BLaER1 (cell line): ENCODE measurements at regions not wholly inside any gene's neighbourhood (a gene's known extent, or its start where the extent isn't known, plus 50 kb on each side); places are given as distances from the start of the nearest gene placed in this dataset.

ENCODE experiments used
- H3K27ac ChIP-seq: shearing (Covaris generic); formaldehyde crosslinking; 2 replicates; pipeline ENCODE4 v1.8.1; 2022
- H3K27me3 ChIP-seq: shearing (Covaris generic); formaldehyde crosslinking; 2 replicates; pipeline ENCODE4 v1.8.1; 2022
- H3K36me3 ChIP-seq: shearing (Covaris generic); formaldehyde crosslinking; 2 replicates; pipeline ENCODE4 v1.8.1; 2022
- H3K4me1 ChIP-seq: shearing (Covaris generic); formaldehyde crosslinking; 2 replicates; pipeline ENCODE4 v1.8.1; 2022
- H3K4me2 ChIP-seq: shearing (Covaris generic); formaldehyde crosslinking; 2 replicates; pipeline ENCODE4 v1.8.1; 2022
- H3K4me3 ChIP-seq: shearing (Covaris generic); formaldehyde crosslinking; 2 replicates; pipeline ENCODE4 v1.8.1; 2022
- H3K9ac ChIP-seq: shearing (Covaris generic); formaldehyde crosslinking; 2 replicates; pipeline ENCODE4 v1.8.1; 2022
- H3K9me3 ChIP-seq: shearing (Covaris generic); formaldehyde crosslinking; 2 replicates; pipeline ENCODE4 v1.8.1; 2022
- H4K20me1 ChIP-seq: shearing (Covaris generic); formaldehyde crosslinking; 2 replicates; pipeline ENCODE4 v1.8.1; 2022
- Cebpa-rat ChIP-seq: shearing (Covaris generic); IDR thresholded peaks from 2 replicates; pipeline ENCODE4 v1.8.1; 2022

- Histone ChIP-seq H3K9me3 (peaks cover 11% of the 10 kb centered on the region), H3K4me2 (no peak overlapping the region), H3K4me3 (no peak overlapping the region), H3K9ac (no peak overlapping the region), H3K36me3 (no peaks in the 10 kb centered on the region), H3K4me1 (no peaks in the 10 kb centered on the region), H4K20me1 (no peaks in the 10 kb centered on the region), H3K27ac (no peak overlapping the region), H3K27me3 (no peaks in the 10 kb centered on the region)
- TF ChIP-seq Cebpa-rat = no peak
Observed at GRCh38 chr18:33934258-33934657, 290.5 kb downstream of the NOL4 start.

- no peaks in the 10 kb centered on the region for H4K20me1 ChIP-seq
- no peaks in the 10 kb centered on the region for H3K4me1 ChIP-seq
- no peak overlapping the region for H3K4me3 ChIP-seq
- H3K27ac ChIP-seq = no peak overlapping the region
- no peak for TF ChIP-seq Cebpa-rat
- H3K9ac ChIP-seq = no peak overlapping the region
- H3K36me3 ChIP-seq = no peaks in the 10 kb centered on the region
- H3K4me2 ChIP-seq = no peak overlapping the region
- no peaks in the 10 kb centered on the region for H3K9me3 ChIP-seq
- no peaks in the 10 kb centered on the region for H3K27me3 ChIP-seq
Observed at GRCh38 chr18:33928231-33928630, 296.5 kb downstream of the NOL4 start.

- H4K20me1 ChIP-seq = no peaks in the 10 kb centered on the region
- H3K9me3 ChIP-seq = no peaks in the 10 kb centered on the region
- no peaks in the 10 kb centered on the region for H3K4me1 ChIP-seq
- no peak overlapping the region for H3K9ac ChIP-seq
- H3K36me3 ChIP-seq = no peaks in the 10 kb centered on the region
- no peak for TF ChIP-seq Cebpa-rat
- H3K27ac ChIP-seq = no peak overlapping the region
- no peak overlapping the region for H3K4me3 ChIP-seq
- H3K27me3 ChIP-seq = no peaks in the 10 kb centered on the region
- no peak overlapping the region for H3K4me2 ChIP-seq
Observed at GRCh38 chr18:33924576-33924975, 300.1 kb downstream of the NOL4 start.

GRCh38 chr18:33923980-33924379, 300.7 kb downstream of the NOL4 start:
- Histone ChIP-seq H3K4me1 (peaks cover 4% of the 10 kb centered on the region), H3K27ac (no peak overlapping the region)

GRCh38 chr18:33918571-33918970, 306.1 kb downstream of the NOL4 start:
- no peaks in the 10 kb centered on the region for H3K9me3 ChIP-seq
- no peaks in the 10 kb centered on the region for H4K20me1 ChIP-seq
- TF ChIP-seq Cebpa-rat = no peak
- H3K36me3 ChIP-seq = no peaks in the 10 kb centered on the region
- H3K27ac ChIP-seq = no peak overlapping the region
- H3K4me3 ChIP-seq = no peak overlapping the region
- H3K4me1 ChIP-seq = peaks cover 16% of the 10 kb centered on the region
- H3K4me2 ChIP-seq = peak overlapping the region; percentile 21
- H3K27me3 ChIP-seq = no peaks in the 10 kb centered on the region
- H3K9ac ChIP-seq = no peak overlapping the region

More at GRCh38 chr18:33923980-33924379, 300.7 kb downstream of the NOL4 start:
- no peaks in the 10 kb centered on the region for H3K9me3 ChIP-seq
- H3K4me3 ChIP-seq = no peak overlapping the region
- H4K20me1 ChIP-seq = no peaks in the 10 kb centered on the region
- H3K27me3 ChIP-seq = no peaks in the 10 kb centered on the region
- H3K9ac ChIP-seq = no peak overlapping the region
- H3K4me2 ChIP-seq = no peak overlapping the region
- H3K36me3 ChIP-seq = no peaks in the 10 kb centered on the region
- no peak for TF ChIP-seq Cebpa-rat

GRCh38 chr18:33916200-33916599, 308.5 kb downstream of the NOL4 start:
- no peaks in the 10 kb centered on the region for H3K27me3 ChIP-seq
- H3K9ac ChIP-seq = no peak overlapping the region
- no peak overlapping the region for H3K27ac ChIP-seq
- no peak overlapping the region for H3K4me2 ChIP-seq
- H3K9me3 ChIP-seq = no peaks in the 10 kb centered on the region
- no peak overlapping the region for H3K4me3 ChIP-seq
- no peaks in the 10 kb centered on the region for H3K36me3 ChIP-seq
- no peaks in the 10 kb centered on the region for H4K20me1 ChIP-seq
- peaks cover 16% of the 10 kb centered on the region for H3K4me1 ChIP-seq
- no peak for TF ChIP-seq Cebpa-rat

- Histone ChIP-seq H3K4me1 (peaks cover 16% of the 10 kb centered on the region), H3K27me3 (no peaks in the 10 kb centered on the region), H3K27ac (no peak overlapping the region), H4K20me1 (no peaks in the 10 kb centered on the region), H3K9ac (no peak overlapping the region), H3K4me2 (no peak overlapping the region), H3K9me3 (no peaks in the 10 kb centered on the region), H3K36me3 (no peaks in the 10 kb centered on the region), H3K4me3 (no peak overlapping the region)
- no peak for TF ChIP-seq Cebpa-rat
Observed at GRCh38 chr18:33914399-33914798, 310.3 kb downstream of the NOL4 start.

GRCh38 chr18:33906046-33906445, 318.7 kb downstream of the NOL4 start:
- H3K27me3 ChIP-seq = no peaks in the 10 kb centered on the region
- no peak for TF ChIP-seq Cebpa-rat

GRCh38 chr18:33901894-33902512, 322.7 kb downstream of the NOL4 start:
- Histone ChIP-seq H3K9ac (no peak overlapping the region), H3K27me3 (no peaks in the 10 kb centered on the region), H4K20me1 (no peaks in the 10 kb centered on the region), H3K4me3 (no peak overlapping the region), H3K36me3 (no peaks in the 10 kb centered on the region), H3K4me2 (no peak overlapping the region), H3K9me3 (peaks cover 62% of the 10 kb centered on the region), H3K4me1 (no peaks in the 10 kb centered on the region), H3K27ac (no peak overlapping the region)
- no peak for TF ChIP-seq Cebpa-rat

More at GRCh38 chr18:33906046-33906445, 318.7 kb downstream of the NOL4 start:
- Histone ChIP-seq H3K9me3 (peaks cover 47% of the 10 kb centered on the region), H3K4me2 (no peak overlapping the region), H3K9ac (no peak overlapping the region), H4K20me1 (no peaks in the 10 kb centered on the region), H3K36me3 (no peaks in the 10 kb centered on the region), H3K4me1 (no peaks in the 10 kb centered on the region), H3K4me3 (no peak overlapping the region), H3K27ac (no peak overlapping the region)

GRCh38 chr18:33900638-33901037, 322.6 kb downstream of the ASXL3 start:
- no peaks in the 10 kb centered on the region for H3K27me3 ChIP-seq
- no peak overlapping the region for H3K27ac ChIP-seq
- no peaks in the 10 kb centered on the region for H3K36me3 ChIP-seq
- no peaks in the 10 kb centered on the region for H4K20me1 ChIP-seq
- no peak for TF ChIP-seq Cebpa-rat
- no peak overlapping the region for H3K4me3 ChIP-seq
- no peak overlapping the region for H3K4me2 ChIP-seq
- no peak overlapping the region for H3K9ac ChIP-seq
- peaks cover 60% of the 10 kb centered on the region for H3K9me3 ChIP-seq
- no peaks in the 10 kb centered on the region for H3K4me1 ChIP-seq

- H4K20me1 ChIP-seq = no peaks in the 10 kb centered on the region
- H3K4me3 ChIP-seq = no peak overlapping the region
- H3K27me3 ChIP-seq = no peaks in the 10 kb centered on the region
- peaks cover 38% of the 10 kb centered on the region for H3K9me3 ChIP-seq
- no peak overlapping the region for H3K4me2 ChIP-seq
- no peaks in the 10 kb centered on the region for H3K36me3 ChIP-seq
- no peak overlapping the region for H3K27ac ChIP-seq
- H3K4me1 ChIP-seq = no peaks in the 10 kb centered on the region
- TF ChIP-seq Cebpa-rat = no peak
- no peak overlapping the region for H3K9ac ChIP-seq
Observed at GRCh38 chr18:33898427-33898826, 320.4 kb downstream of the ASXL3 start.
